BLaER1 treated with 17β-estradiol and CSF1 and Interleukin-3, amounts not matched to agents 10 nM and 100 nM (cell line): ENCODE measurements at regions not wholly inside any gene's neighbourhood (a gene's known extent, or its start where the extent isn't known, plus 50 kb on each side); places are given as distances from the start of the nearest gene placed in this dataset.
A peak's percentile ranks its signal among the peaks of the same experiment; 100 is the strongest.
"Not testable (repeated sequence)": the region's sequence is repeated elsewhere in the genome, so short reads cannot be mapped to it uniquely, and the experiment has no call there.

Experiments used
- H3K27ac ChIP-seq, 11 experiments: shearing (Covaris generic); formaldehyde crosslinking; 2 replicates each; pipeline ENCODE4 v1.8.1; 2022
- H3K27me3 ChIP-seq, 11 experiments: shearing (Covaris generic); formaldehyde crosslinking; 2 replicates each; pipeline ENCODE4 v1.8.1; 2022
- H3K36me3 ChIP-seq, 11 experiments: shearing (Covaris generic); formaldehyde crosslinking; 2 replicates each; pipeline ENCODE4 v1.8.1; 2022
- H3K4me1 ChIP-seq, 10 experiments: shearing (Covaris generic); formaldehyde crosslinking; 2 replicates each; pipeline ENCODE4 v1.8.1; 2022
- H3K4me2 ChIP-seq, 11 experiments: shearing (Covaris generic); formaldehyde crosslinking; 2 replicates each; pipeline ENCODE4 v1.8.1; 2022
- H3K4me3 ChIP-seq, 10 experiments: shearing (Covaris generic); formaldehyde crosslinking; 2 replicates each; pipeline ENCODE4 v1.8.1; 2022
- H3K9ac ChIP-seq, 11 experiments: shearing (Covaris generic); formaldehyde crosslinking; 2 replicates each; pipeline ENCODE4 v1.8.1; 2022
- H3K9me3 ChIP-seq, 11 experiments: shearing (Covaris generic); formaldehyde crosslinking; replicated peaks in 1 of 11; 2 replicates each; pipeline ENCODE4 v1.8.1; 2022
- H4K20me1 ChIP-seq, 11 experiments: shearing (Covaris generic); formaldehyde crosslinking; 2 replicates each; pipeline ENCODE4 v1.8.1; 2022
- Cebpa-rat ChIP-seq, 11 experiments: shearing (Covaris generic); IDR thresholded peaks; 2 replicates each; pipeline ENCODE4 v1.8.1; 2022

DNA sequence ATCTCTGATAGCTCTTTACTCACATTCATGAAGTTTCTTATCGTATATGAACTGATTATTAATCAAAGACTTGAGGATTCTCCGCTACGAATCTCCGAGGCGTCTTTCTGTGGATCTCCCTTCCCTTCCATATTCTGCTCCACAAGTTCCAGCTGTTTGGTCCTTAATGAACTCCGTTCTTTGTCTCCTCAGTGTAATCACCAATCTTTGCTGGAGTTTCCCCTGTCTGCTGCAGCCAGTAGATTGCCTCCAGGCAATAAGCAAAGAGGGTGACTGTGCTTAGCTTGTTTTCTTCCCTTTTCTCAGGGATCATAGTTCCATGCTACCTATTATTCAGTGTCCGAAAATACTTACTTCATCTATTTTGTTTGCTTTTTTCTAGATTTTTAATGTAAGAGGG lies 169.6 kb upstream of the FOLH1 start:
- H3K4me1 ChIP-seq, result no peaks in the 10 kb centered on the region

DNA sequence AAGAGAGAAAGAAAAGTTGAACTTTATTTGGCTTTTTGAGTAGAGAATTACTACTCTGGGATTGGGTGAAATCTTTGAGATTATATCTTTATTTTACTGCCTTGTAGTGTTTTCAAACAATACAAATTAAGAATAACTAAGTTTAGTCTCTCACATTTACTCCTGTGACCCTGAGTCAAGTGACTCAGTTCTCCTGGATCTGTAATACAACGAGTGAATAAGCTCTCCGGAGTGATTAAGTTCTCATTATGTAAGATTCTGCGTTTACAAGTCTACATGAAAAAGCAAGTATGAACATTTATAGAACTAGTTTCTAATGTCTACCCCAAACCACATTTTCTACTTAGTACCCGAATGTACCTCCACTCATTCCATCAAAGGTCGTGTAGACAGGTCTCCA lies 165.5 kb upstream of the FOLH1 start:
- H3K27ac ChIP-seq, H3K9me3 ChIP-seq, H3K27me3 ChIP-seq, H3K4me1 ChIP-seq, H3K4me3 ChIP-seq, H3K36me3 ChIP-seq, H3K4me2 ChIP-seq, H3K9ac ChIP-seq, H4K20me1 ChIP-seq: not testable (repeated sequence)

More for the DNA sequence above, 169.6 kb upstream of the FOLH1 start:
- H3K9me3 ChIP-seq, result no peaks in the 10 kb centered on the region
- H3K4me2 ChIP-seq, result no peak overlapping the region
- H4K20me1 ChIP-seq, result no peaks in the 10 kb centered on the region
- H3K27me3 ChIP-seq, result no peaks in the 10 kb centered on the region
- H3K36me3 ChIP-seq, result no peaks in the 10 kb centered on the region
- H3K4me3 ChIP-seq, result no peak overlapping the region
- TF ChIP-seq Cebpa-rat (IDR thresholded peaks at IDR 0.05), result no peak
- H3K27ac ChIP-seq, result no peak overlapping the region
- no peak overlapping the region for H3K9ac ChIP-seq

- not testable (repeated sequence) for H3K27me3 ChIP-seq, H3K4me3 ChIP-seq, H3K36me3 ChIP-seq, H3K4me2 ChIP-seq, H4K20me1 ChIP-seq, H3K27ac ChIP-seq, H3K9ac ChIP-seq, H3K4me1 ChIP-seq, H3K9me3 ChIP-seq
Observed at GRCh38 chr11:49373385-49373784, 165.0 kb upstream of the FOLH1 start.

DNA sequence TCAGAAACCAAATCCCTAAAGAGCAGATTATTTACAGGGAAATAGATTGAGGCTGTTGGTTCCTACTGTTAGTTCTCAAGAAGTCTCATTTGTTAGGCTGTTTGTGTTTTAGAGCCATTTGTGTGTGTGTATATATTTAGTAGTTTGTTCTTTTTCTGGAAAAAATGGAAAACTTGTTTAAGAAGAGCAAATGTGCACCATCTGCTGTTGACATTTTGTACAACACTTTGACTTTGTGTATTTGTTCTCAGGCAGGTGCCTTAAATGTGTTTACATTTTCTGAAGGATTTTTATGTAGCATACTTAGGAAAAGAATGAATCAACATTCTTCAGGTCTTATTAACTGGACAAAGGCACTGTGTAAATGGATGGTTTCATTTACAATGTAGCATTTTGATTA lies 163.7 kb upstream of the FOLH1 start:
- H3K4me2 ChIP-seq, H3K4me1 ChIP-seq, H4K20me1 ChIP-seq, H3K27me3 ChIP-seq, H3K9ac ChIP-seq, H3K9me3 ChIP-seq, H3K4me3 ChIP-seq, H3K27ac ChIP-seq, H3K36me3 ChIP-seq: not testable (repeated sequence)

GRCh38 chr11:49368556-49368955 lies 160.2 kb upstream of the FOLH1 start:
- H3K27me3 ChIP-seq, H3K4me2 ChIP-seq, H3K4me3 ChIP-seq, H4K20me1 ChIP-seq, H3K4me1 ChIP-seq, H3K36me3 ChIP-seq, H3K9me3 ChIP-seq, H3K9ac ChIP-seq, H3K27ac ChIP-seq: not testable (repeated sequence)

GRCh38 chr11:49365375-49365774 lies 157.0 kb upstream of the FOLH1 start:
- not testable (repeated sequence) for H3K4me2 ChIP-seq, H3K9ac ChIP-seq, H3K27me3 ChIP-seq, H3K27ac ChIP-seq, H3K9me3 ChIP-seq, H4K20me1 ChIP-seq, H3K36me3 ChIP-seq, H3K4me3 ChIP-seq, H3K4me1 ChIP-seq

DNA sequence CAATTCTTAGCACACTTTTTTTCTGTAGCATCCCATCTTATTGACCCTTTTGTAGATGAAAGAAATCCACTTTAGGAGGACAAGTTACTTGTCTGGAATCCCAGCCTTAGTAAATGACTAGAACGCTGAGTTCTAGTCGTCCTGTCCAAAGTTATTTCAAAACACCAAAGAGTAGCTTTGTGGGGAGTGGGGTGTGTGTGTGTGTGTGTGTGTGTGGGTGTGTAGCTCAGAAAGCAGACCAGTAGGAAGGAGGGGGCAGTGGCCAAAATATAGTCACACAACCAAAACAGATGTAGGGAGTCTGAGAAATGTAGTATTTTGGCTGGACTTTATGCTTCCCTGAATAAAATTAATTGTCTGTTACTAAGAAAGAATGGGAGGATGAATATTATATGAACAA lies 154.6 kb upstream of the FOLH1 start:
- H3K36me3 ChIP-seq, H3K27me3 ChIP-seq, H3K4me3 ChIP-seq, H3K9ac ChIP-seq, H3K4me2 ChIP-seq, H4K20me1 ChIP-seq, H3K27ac ChIP-seq, H3K4me1 ChIP-seq, H3K9me3 ChIP-seq: not testable (repeated sequence)

- not testable (repeated sequence) for H3K9me3 ChIP-seq, H3K9ac ChIP-seq, H3K4me2 ChIP-seq, H3K27me3 ChIP-seq, H4K20me1 ChIP-seq, H3K36me3 ChIP-seq, H3K4me1 ChIP-seq, H3K4me3 ChIP-seq, H3K27ac ChIP-seq
Observed at GRCh38 chr11:49354536-49354935, 146.1 kb upstream of the FOLH1 start.

DNA sequence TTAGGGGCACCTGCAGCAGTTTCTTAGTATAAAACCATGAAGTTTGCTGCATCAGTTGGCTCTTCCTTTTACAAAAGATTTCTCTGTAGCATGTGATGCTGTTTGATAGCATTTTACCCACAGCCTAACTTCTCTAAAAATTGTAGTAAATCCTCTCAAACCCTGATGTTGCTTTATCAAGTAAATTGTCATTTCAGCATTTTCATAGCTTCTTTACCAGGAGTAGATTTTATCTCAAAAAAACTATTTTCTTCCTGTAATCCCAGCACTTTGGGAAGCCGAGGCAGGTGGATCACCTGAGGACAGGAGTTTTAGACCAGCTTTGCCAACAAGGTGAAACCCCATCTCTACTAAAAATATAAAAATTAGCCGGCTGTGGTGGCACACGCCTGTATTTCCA lies 144.5 kb upstream of the FOLH1 start:
- H3K27ac ChIP-seq, H3K4me1 ChIP-seq, H4K20me1 ChIP-seq, H3K4me3 ChIP-seq, H3K4me2 ChIP-seq, H3K9ac ChIP-seq, H3K36me3 ChIP-seq, H3K9me3 ChIP-seq, H3K27me3 ChIP-seq: not testable (repeated sequence)

DNA sequence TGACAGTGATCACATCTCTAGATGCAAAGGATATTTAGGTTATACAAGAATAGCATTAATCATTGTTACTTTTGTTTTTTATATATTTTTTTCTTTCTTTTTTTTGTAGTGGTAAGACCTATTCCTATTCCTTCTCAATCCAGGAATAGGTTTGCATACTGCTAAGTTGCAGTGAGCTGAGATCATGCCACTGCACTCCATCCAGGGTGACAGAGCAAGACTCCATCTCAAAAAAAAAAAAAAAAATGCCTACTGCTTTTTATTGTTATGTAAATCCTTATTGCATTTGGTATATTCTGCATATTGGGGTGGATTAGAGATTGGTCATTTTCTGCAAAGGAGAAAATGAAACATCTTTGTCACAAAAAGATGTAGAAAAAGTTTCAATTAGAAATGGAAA lies 138.2 kb upstream of the FOLH1 start:
- not testable (repeated sequence) for H3K27me3 ChIP-seq, H3K4me2 ChIP-seq, H3K9ac ChIP-seq, H3K4me3 ChIP-seq, H3K4me1 ChIP-seq, H3K9me3 ChIP-seq, H3K27ac ChIP-seq, H3K36me3 ChIP-seq, H4K20me1 ChIP-seq

DNA sequence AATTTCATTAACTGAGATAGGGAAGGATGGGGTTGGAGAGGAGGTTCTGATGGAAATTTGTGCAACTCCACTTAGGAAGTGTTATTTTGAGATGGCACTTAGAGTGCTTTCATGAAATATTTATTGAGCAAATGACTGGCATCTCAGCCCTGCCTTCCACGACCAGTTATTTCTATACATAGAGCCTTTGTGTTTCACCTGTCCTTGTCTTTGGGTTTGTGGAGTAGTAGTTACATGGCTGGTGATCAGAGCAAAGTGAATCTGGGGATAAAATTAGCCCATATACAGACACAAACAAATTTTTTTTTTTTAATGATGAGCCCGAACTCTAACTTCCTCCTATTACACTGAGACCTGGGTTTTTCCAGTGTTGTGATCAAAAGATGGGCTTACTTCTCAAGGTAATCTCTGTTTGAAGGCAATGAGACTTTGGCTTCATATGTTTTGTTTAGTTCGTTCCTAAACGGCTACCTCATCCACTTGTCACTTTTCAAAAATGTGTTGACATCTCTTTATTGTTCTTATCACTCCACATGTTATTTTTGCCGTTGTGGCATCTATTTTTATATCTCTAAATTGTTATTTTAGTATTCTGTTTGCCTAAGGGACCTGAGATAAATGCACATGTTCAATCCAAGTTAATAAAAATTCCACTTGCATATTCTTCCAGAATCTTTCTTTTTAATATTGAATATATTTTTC lies 120.2 kb upstream of the FOLH1 start:
- H3K36me3 ChIP-seq, H3K4me3 ChIP-seq, H4K20me1 ChIP-seq, H3K9me3 ChIP-seq, H3K27me3 ChIP-seq, H3K9ac ChIP-seq: not testable (repeated sequence)
- Histone ChIP-seq H3K27ac (peak overlapping the region in 4 of 11 experiments; percentile 31 to 61 (median 48); a peak in 6 of 22 replicates), H3K4me1 (peaks cover 0 to 32% (median 3%) of the 10 kb centered on the region in 10 experiments; a peak in 9 of 20 replicates), H3K4me2 (peak overlapping the region in 6 of 11 experiments; percentile 24 to 63 (median 47); a peak in 8 of 22 replicates)

DNA sequence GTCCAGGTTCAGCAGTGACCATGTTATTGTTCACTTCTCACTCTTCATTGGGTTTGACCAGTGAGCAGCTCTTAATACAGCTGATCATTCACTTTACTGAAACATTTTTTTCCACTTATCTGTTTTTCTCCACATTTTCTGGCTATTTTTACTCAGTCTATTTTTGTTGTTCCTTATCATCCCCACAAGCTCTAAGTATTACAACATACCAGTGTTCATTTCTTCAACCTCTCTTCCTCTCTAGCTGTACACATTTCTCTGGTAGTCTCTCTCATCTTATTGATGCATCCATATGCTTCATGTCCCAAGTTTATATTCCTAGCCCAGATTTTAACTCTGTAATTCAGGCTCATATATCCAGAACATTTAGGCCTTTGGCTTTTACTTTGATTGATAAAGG lies 119.4 kb upstream of the FOLH1 start:
- H3K36me3 ChIP-seq, H3K27me3 ChIP-seq, H3K9ac ChIP-seq, H3K4me3 ChIP-seq, H3K9me3 ChIP-seq, H4K20me1 ChIP-seq: not testable (repeated sequence)
- Histone ChIP-seq H3K4me1 (peaks cover 0 to 32% (median 3%) of the 10 kb centered on the region in 10 experiments; a peak in 9 of 20 replicates), H3K4me2 (peak overlapping the region in 6 of 11 experiments; percentile 24 to 63 (median 47); a peak in 7 of 22 replicates), H3K27ac (peak overlapping the region in 4 of 11 experiments; percentile 29 to 53 (median 42); a peak in 7 of 22 replicates)

DNA sequence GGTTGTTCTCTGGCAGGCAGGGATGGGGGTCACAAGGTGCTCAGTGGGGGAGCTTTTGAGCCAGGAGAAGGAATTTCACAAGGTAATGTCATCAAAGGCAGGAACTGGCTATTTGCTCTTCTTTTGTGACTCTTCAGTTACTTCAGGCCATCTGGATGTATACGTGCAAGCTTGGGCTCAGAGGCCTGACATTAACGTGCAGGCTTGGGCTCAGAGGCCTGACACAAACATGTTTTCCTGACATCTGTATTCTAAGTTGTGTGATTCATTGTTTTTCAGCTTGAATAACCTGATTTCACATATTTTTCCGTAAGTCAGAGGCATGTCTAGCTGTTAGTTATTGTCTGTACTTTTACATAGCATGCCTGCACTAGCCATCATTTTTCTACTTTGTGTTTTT lies 118.2 kb upstream of the FOLH1 start:
- H3K4me3 ChIP-seq, H3K9ac ChIP-seq, H3K36me3 ChIP-seq, H3K27me3 ChIP-seq, H4K20me1 ChIP-seq: not testable (repeated sequence)
- peaks cover 0 to 32% (median 3%) of the 10 kb centered on the region in 10 experiments; a peak in 9 of 20 replicates for H3K4me1 ChIP-seq
- H3K4me2 ChIP-seq, result peak overlapping the region in 4 of 11 experiments; percentile 46 to 63 (median 54); a peak in 5 of 22 replicates
- peak overlapping the region in 3 of 11 experiments; percentile 14 to 53 (median 52); a peak in 5 of 22 replicates for H3K27ac ChIP-seq
- peaks cover 0 to 17% (median 11%) of the 10 kb centered on the region in 11 experiments; a peak in 16 of 22 replicates for H3K9me3 ChIP-seq
